ENCODE measurements at regions not wholly inside any gene's neighbourhood (a gene's known extent, or its start where the extent isn't known, plus 50 kb on each side); places are given as distances from the start of the nearest gene placed in this dataset.

DNA sequence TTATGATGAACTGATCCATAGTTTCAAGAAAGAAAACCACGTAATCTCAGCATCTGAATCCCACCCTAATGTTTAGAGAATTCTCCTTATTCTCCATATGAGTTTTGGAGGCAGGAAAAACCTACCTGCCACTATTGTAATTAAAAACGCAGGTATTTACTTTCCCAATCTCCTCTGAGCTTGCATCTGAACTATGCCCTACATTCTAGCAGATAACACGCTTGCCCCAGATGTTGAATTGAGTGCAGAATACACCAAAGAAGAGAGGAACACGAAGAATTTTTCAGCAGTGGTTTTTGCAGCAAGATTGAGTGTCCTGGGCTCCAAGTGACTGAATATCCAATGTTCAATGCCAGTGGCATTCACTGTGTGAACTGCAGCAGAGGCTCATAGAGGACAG is 182.4 kb downstream of the COX18 start:
- TF ChIP-seq, protein P1, sequence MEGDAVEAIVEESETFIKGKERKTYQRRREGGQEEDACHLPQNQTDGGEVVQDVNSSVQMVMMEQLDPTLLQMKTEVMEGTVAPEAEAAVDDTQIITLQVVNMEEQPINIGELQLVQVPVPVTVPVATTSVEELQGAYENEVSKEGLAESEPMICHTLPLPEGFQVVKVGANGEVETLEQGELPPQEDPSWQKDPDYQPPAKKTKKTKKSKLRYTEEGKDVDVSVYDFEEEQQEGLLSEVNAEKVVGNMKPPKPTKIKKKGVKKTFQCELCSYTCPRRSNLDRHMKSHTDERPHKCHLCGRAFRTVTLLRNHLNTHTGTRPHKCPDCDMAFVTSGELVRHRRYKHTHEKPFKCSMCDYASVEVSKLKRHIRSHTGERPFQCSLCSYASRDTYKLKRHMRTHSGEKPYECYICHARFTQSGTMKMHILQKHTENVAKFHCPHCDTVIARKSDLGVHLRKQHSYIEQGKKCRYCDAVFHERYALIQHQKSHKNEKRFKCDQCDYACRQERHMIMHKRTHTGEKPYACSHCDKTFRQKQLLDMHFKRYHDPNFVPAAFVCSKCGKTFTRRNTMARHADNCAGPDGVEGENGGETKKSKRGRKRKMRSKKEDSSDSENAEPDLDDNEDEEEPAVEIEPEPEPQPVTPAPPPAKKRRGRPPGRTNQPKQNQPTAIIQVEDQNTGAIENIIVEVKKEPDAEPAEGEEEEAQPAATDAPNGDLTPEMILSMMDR (IDR thresholded peaks at IDR 0.05): no peak
- no peak for TF ChIP-seq EZH2 (IDR thresholded peaks at IDR 0.05; ENCODE audit: borderline replicate concordance, insufficient read depth, low read depth, low read length, poor library complexity, severe bottlenecking)
